ENCODE measurements at regions not wholly inside any gene's neighbourhood (a gene's known extent, or its start where the extent isn't known, plus 50 kb on each side); places are given as distances from the start of the nearest gene placed in this dataset.

- no peak for DNase-seq
These were observed 444.8 kb downstream of the RND3 start for GRCh38 chr2:150042500-150043171.

- DNase-seq, result no peak
These were observed 445.6 kb downstream of the RND3 start for GRCh38 chr2:150041722-150042425.

DNA sequence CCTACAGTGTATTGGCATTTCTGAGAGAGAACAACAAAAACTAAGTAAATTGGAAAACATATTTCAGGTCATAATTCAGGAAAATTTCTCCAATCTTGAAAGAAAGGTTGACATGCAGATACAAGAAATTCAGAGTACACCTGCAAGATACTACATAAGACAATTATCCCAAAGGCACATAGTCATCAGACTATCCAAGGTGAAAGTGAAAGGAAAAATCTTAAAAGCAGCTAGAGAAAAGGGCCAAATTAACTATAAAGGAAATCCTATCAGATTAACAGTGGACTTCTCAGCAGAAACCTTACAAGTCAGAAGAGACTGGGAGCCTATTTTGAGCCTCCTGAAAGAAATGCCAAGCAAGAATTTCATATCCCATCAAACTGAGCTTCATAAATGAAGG, 449.0 kb upstream of the MMADHC start:
- DNase-seq, result no peak

- DNase-seq, result no peak
These were observed 447.1 kb upstream of the MMADHC start for GRCh38 chr2:150034665-150035064.

GRCh38 chr2:150030436-150031190, 443.0 kb upstream of the MMADHC start:
- no peak for DNase-seq

GRCh38 chr2:150028322-150028721, 440.7 kb upstream of the MMADHC start:
- no peak for DNase-seq

- DNase-seq, result no peak
These were observed 439.6 kb upstream of the MMADHC start for GRCh38 chr2:150027164-150027563.

GRCh38 chr2:150023663-150024062, 436.1 kb upstream of the MMADHC start:
- DNase-seq, result no peak

DNA sequence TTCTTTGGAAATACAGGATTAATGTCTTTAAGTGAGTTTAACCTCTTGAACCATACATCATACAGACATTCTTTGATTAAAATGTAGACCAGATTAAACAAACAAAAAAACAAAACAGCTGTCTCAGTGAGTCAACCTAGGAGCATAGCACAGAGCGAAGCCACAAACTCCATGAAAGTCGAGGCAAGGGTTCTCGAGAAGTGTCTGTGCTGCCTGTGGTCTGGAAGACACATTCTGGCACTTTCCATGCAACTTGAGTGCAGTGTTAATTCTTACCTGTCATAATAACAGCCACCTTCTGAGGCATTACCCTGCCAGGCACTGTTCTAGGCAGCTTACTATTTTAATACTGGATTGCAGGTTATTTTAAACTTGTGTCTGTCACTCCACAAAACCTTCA, 435.5 kb upstream of the MMADHC start:
- DNase-seq, result peak; percentile 5

DNA sequence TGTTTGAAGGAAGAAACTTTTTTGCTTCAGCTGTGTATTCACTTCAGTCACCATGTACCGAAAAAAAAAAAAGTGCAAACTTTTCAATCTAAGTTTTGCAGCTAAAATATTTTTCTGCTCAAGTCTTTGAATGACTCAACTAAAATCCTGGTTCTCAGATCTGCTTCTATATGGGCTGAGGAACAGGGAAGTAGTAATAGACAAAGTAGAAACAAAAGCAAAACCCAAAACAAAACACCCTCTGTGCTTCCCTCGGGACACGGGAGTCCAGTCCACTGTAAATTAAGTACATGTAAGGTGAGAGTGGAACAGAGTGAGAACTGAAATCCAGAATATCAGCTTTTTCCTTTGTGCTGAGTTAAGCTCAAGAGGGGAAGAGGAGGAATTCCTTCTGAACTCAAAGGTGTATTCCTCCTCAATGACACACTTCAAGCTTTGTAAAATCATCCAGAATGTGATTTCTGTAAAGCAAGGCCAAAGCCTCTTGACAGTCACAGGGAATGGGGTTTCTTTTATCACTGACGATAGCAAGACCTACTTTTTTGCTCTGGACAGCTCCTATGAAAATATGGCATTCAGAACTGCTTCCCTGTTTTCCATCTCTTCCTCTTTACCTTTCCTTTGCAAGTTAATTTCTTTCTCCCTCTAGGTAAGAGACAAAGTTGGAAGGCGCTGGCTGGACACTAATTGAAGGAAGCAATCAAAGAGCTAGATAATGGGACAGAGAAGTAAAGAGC, 433.5 kb upstream of the MMADHC start:
- DNase-seq, result no peak

GRCh38 chr2:150020221-150020620, 432.6 kb upstream of the MMADHC start:
- no peak for DNase-seq

DNA sequence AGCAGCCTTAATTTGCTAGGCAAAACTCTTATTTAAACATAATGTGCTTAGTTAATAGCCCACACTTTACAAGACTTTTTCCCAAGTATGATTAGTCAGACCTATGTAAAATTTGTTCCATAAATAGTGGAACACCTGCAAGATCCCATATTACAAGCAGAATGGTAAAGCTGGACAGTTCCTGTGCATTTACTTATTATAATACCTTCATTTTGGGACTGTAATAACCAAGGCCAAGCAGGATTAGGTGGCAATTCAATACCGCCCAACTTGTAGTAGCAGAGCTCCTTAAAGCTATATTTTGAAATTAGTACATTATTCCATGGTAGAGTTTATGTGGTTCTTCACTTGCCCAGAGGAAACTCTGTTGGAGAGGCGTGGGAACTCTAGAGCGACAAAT, 431.5 kb upstream of the MMADHC start:
- DNase-seq, result no peak

DNA sequence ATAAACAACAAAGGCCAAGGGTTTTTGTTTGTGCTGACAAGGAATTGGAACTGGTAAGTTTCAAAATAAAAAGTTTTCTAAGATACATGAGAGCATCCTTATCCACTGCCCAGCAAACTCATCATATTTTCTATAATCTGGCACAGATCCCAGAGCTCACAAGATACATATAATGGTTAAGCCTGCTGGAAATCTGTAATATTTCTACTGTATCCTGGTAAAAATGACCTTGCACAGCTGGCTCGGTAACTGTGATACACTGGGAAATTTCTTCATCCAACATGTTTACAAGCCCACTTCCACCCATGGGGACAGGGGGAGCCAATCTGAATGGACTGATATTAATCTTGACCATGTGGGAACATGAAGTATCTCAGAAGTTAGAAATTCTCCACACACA, 425.4 kb upstream of the MMADHC start:
- no peak for DNase-seq

- no peak for DNase-seq
These were observed 423.7 kb upstream of the MMADHC start for GRCh38 chr2:150011161-150011730.

DNA sequence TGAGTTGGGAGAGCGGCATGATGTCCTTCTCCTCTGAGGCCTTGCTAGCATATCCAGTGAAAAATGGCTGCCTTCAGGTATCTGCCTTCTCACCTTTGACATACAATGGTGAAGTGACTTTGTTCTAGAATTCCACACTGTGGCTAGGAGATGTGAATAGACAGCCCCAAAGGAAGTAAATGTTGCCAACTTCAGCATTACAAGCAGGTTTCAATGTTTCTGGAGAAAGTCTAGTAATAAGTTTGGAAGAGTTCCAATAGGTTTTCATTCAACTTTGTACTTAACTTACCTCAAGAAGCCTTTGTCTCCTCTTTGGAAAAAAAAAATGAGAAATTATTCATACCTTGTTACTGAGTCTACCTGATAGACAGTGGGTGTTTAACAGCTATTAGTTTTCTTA, 421.3 kb upstream of the MMADHC start:
- DNase-seq, result no peak

DNA sequence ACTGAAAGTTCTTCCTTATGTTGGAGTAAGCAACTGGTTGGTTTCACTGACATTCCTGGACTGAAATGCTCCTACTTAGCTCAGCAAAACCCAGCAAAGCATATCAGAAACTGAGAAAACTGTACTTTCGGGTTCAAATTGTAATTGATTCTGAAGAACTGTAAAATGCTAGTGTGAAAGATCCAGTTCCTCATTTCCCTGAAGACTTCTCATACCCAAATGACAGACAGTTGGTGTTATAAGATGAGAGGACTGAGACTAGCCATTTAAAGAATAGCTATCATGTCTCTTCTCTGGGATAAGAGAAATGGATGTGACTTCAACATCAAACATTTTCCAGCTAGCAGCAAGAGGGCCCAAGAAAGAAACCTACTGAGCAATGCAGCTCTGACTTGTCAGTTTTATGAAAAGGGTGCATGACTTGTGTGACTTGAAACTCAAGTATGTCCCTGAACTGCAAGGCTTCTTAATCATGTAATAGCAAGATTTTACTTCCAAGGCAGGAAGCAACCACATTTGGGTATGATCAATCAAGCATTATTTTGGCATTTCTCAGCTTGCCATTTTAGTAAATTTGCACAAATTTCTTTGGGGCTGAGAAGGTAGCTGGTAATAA, 420.3 kb upstream of the MMADHC start:
- no peak for DNase-seq

DNA sequence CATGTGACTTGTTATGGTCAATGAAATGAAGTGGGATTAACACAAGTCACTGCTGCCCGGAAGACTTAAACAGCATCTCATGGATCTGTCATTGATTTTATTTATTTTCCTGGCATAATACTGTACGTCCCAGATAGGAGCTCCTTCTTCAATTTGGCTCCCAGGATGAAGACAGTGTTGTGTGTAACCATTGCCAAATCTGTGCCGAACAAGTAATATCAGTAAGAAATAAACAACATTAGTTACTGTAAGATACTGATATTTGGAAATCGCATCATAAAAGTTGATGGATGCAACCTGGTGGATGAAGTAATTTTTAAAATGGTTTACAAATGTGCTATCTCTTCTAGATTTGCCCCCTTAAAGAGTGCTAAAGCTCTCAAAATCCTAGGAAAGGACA, 419.0 kb upstream of the MMADHC start:
- no peak for DNase-seq

DNA sequence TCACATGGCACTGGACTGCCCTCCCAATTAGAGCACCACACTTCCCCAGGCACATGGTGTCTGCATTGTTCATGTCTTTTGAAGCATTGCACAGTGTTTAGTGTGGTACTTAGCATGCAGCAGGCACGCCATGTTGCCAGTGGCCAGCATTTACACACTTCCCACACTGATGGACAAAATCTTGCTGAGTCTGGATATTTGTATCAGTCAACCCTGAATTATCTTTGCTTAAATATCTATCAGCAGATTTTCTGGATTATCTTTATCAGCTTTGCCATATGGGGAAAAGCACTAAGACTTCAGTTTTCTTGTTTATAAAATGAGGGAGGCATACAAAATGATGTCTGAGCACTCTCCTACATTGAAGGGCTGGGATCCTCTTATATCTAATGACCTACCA, 416.0 kb upstream of the MMADHC start:
- DNase-seq, result no peak

DNA sequence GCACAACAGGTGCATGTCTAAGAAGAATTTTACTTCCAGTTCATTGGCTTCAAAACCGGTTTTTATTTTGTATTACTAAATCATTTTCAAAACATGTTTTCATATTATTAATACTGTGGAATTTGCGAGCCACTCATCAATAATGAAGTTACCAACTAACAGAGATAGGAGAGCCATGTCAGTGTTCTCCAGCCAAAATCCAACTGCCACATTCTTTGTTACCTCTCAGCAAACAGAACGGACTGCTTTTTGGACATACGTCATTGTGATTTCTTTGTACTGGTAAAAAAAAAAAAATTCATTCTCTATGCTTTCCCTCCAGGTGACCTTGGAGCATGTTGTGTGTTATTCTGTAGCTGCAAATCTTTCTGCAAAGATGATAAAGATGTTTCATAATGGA, 414.2 kb upstream of the MMADHC start:
- DNase-seq, result no peak

- no peak for DNase-seq
These were observed 409.3 kb upstream of the MMADHC start for GRCh38 chr2:149996901-149997300.

DNA sequence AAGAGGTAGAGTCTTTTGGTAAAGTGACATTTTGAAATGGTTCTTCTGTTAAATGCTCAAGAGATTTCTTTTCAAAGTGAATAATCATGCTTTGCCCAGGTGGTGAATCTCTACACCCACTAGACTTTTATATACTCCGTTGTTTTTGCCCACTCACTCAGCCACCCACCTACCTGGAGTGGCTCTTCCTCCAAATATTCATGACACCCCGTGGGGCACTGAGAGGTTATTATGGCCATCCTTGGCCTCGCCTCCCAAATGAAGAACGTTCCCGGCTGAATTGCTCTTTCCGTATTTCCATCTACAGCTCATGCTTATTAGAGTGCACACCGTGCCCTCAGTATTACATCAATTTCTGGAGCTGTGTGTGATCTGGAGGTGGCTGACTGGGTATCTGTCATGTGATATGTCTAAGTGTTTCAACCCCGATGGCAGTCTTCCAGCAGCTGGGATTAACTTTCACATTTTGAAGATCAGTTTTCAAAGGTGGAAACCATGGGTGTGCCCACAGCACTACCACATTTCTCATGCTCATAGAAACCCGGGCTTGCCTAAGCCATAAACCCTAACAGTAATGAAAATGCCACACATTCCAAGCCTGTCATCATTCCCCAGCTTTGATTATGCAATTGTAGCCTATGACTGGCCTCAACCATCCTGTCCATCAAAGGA, 406.6 kb upstream of the MMADHC start:
- no peak for DNase-seq

GRCh38 chr2:149993316-149993715, 405.7 kb upstream of the MMADHC start:
- DNase-seq, result no peak

All from activated CD4-positive, alpha-beta T cell treated with anti-CD3 and anti-CD28 coated beads, Interleukin-2, amount 50 U/mL, for 16 hours (primary cell).